Activated CD4-positive, alpha-beta T cell treated with anti-CD3 and anti-CD28 coated beads, Interleukin-2, Interleukin-6, amounts not matched to agents 100 ng/mL and 50 ng/mL, durations not matched to agents 16 hours and 8 hours (primary cell): ENCODE measurements at regions not wholly inside any gene's neighbourhood (a gene's known extent, or its start where the extent isn't known, plus 50 kb on each side); places are given as distances from the start of the nearest gene placed in this dataset.
"Not testable (repeated sequence)": the region's sequence is repeated elsewhere in the genome, so short reads cannot be mapped to it uniquely, and the experiment has no call there.

Source experiments
- DNase-seq: peaks from one replicate; pipeline ENCODE4 v3.0.0-alpha.2; 2020

DNA sequence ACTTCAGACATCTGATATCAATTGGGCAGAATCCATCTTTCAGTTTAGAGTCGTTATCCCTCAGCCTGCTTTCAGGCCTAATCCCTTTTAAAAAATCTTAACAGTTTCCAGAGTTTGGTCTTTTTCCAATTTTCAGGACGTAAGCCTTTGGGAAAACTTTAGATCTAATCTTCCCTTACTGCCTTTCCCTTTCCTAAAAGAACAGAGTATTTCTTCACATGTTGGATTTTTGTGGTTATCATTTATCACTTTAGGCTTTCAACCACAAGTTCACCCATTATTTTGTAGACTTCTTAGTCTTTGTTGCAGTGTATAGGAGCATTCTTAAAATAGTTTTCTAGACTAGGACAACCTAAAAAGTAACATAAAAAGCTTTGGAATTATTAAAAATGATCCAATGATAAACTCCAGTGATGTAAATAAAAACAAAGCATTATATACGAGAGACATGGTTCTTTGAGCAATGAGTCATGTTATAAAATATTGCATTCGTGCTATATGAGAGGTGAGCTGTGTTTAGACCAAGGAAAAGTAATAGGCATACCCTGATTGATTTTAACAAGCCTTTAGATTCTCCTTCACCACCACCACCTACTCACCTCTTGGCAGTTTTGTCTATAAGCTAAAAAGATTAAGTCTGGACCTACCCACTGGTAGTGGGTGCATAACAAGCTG, 90.4 kb upstream of the MCHR2 start:
- DNase-seq: no peak

DNA sequence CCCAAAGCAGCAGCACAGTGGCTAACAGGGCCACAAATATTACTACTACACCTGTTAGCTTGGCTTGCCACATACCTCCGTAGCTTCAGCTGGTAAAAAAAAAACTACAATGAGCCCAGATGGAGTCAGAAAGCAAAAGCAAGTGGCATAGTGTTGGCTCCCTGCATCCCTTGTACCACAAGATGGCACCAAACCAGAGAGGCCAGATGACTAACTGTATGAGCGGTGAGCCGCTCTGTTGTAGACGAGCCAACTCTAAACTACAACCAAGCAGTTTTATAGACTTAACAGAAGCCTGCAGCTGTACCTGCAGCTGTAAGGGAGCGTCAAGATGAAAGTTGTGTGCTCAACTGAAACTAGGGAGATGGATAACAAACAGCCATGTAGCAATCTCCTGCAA, 84.5 kb upstream of the MCHR2 start:
- peak; percentile 10 for DNase-seq

DNA sequence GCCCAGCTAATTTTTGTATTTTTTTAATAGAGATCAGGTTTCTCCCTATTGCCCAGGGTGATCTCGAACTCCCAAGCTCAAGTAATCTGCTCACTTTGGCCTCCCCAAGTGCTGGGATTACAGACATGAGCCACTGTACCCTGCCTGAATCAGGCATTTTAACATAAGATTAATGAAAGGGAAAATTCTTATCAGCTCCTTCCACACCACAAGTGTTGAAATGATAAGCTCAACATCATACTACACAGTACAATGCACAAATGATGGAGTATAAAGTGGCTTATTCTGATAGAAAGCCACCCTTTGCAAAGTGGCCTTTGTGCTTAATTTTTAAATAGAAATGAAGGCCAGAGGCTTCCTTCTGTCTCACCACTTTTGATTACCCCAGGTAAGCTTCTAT, 71.3 kb upstream of the MCHR2 start:
- DNase-seq: no peak

DNA sequence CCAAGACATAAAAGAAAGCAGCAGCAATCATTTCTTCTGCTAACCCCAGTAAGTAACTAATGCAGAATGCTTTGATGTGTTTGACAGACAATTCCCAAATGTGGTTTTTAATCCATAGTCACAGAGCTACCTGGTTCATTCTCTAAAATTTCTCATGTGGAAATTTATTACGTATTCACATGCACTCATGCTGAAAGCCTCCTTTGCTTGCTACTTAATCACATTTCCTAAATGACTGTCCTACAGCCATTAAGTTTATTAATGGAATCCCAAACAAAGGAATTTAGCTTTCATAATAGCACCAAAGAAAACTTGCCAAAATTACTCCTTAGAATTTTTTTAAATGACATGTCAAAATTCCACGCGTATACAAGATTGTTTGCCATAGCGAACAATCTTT, 68.6 kb upstream of the MCHR2 start:
- DNase-seq: no peak

DNA sequence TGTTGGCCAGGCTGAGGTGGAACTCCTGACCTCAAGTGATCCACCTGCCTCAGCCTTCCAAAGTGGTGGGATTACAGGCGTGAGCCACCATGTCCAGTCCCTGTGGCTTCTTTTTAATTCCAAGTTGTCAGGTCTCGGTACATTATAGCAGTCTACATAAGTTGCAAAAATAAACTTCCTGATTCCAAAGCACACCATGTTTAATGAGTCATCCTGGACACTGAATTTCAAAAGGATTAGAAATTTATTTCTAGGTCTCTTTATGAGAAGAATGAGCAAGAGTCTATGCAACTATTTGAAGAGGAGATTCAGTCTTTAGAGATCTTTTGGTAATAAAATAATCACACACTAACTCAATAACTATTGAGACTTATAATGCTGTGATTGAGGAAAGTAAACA, 63.9 kb upstream of the MCHR2 start:
- no peak for DNase-seq

DNA sequence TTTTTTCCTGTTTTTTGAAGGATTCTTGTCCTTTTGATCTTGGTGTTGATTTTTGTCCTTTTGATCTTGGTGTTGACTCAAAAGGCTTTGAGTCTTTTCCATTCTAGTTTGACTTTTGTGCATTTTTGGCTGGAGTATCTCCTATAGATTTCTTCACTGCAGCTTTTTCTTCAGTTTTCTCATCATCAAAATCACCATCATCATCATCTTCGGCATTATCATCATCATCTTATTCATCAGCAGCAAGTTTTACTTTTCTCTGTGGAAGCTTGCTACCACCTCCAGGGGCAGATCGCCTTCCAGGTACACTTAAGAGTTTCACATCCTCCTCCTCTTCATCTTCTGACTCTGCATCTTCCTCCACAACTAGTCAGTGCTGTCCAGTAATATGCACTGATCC, 56.5 kb upstream of the MCHR2 start:
- no peak for DNase-seq

DNA sequence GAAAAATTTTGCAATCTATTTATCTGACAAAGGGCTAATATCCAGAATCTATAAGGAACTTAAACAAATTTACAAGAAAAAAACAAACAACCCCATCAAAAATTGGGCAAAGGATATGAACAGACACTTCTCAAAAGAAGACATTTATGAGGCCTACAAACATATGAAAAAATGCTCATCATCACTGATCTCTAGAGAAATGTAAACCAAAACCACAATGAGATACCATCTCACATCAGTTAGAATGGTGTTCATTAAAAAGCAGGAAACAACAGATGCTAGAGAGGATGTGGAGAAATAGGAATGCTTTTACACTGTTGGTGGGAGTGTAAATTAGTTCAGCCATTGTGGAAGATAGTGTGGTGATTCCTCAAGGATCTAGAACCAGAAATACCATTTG, 49.9 kb upstream of the MCHR2 start:
- DNase-seq: not testable (repeated sequence)
